Endothelial cell of umbilical vein (primary cell): ENCODE measurements at regions not wholly inside any gene's neighbourhood (a gene's known extent, or its start where the extent isn't known, plus 50 kb on each side); places are given as distances from the start of the nearest gene placed in this dataset.
A peak's percentile ranks its signal among the peaks of the same experiment; 100 is the strongest.

Experiments
- BruUV-seq: library from RNA; stranded (reverse); fragments of 400-500 nt; replicated peaks from 2 replicates; lab custom pipeline; 2021; lab: Mats Ljungman, UMichigan
- CTCF ChIA-PET: fragments of 300-600, 350-600 bp; sonication (Branson Sonifier 250); formaldehyde crosslinking; loops from one replicate; lab custom pipeline; 2021; ENCODE audit warnings: antibody characterized with exemption, inconsistent platforms; lab: Charles Lee
- POLR2A ChIA-PET: fragments of 300-600, 350-600 bp; sonication (Branson Sonifier 250); formaldehyde crosslinking; loops from one replicate; lab custom pipeline; 2021; ENCODE audit warnings: antibody characterized with exemption, inconsistent platforms; lab: Charles Lee
- DNase-seq: peaks from one replicate; pipeline ENCODE4 v3.0.0-alpha.2; 2011; ENCODE audit warnings: low read depth, low spot score
- FAIRE-seq: peaks from 2 replicates; lab custom pipeline; 2011; peaks lifted over from hg19 to GRCh38; lab: Jason Lieb, UNC
- H2AFZ ChIP-seq: 2 replicates; pipeline ENCODE4 v1.6.0; 2012; ENCODE audit warnings: low read depth, low read length, control low read depth, inconsistent platforms
- H3K27ac ChIP-seq: 2 replicates; pipeline ENCODE4 v1.5.1; 2011; ENCODE audit warnings: low read depth, mild to moderate bottlenecking, control low read depth, low read length, moderate library complexity; ENCODE audit not compliant: insufficient read depth
- H3K27me3 ChIP-seq, 2 experiments: 2 replicates each; pipeline versions ENCODE4 v1.6.0 to v1.6.1; 2011; ENCODE audit warnings: low read length in 2 of 2, mixed read lengths in 1 of 2; ENCODE audit not compliant: control insufficient read depth in 2 of 2, insufficient read depth in 2 of 2
- H3K36me3 ChIP-seq, 2 experiments: 2 replicates in 1 of 2; 3 replicates in 1 of 2; pipeline ENCODE4 v1.5.1; 2011; ENCODE audit warnings: low read length in 2 of 2, mild to moderate bottlenecking in 1 of 2, moderate library complexity in 1 of 2; ENCODE audit not compliant: control insufficient read depth in 2 of 2, insufficient read depth in 2 of 2; ENCODE audit errors: extremely low read depth in 1 of 2
- H3K4me1 ChIP-seq: 3 replicates; pipeline ENCODE4 v1.5.1; 2011; ENCODE audit warnings: mild to moderate bottlenecking, low read length; ENCODE audit not compliant: control insufficient read depth, insufficient read depth; ENCODE audit errors: extremely low read depth
- H3K4me2 ChIP-seq: 2 replicates; pipeline ENCODE4 v1.6.1; 2011; ENCODE audit warnings: low read length, control low read depth, mixed read lengths; ENCODE audit not compliant: insufficient read depth
- H3K4me3 ChIP-seq, 3 experiments: fragments of 200-600 bp in 1 of 3; sonication (generic), shearing (Covaris generic) in 1 of 3; replicated peaks in 1 of 3; 2 replicates each; pipeline ENCODE4 v1.5.1; 2011 to 2016; ENCODE audit warnings: control low read depth in 3 of 3, low read length in 3 of 3, mild to moderate bottlenecking in 2 of 3, inconsistent platforms in 1 of 3, low read depth in 1 of 3, moderate library complexity in 1 of 3; ENCODE audit not compliant: insufficient read depth in 1 of 3
- H3K79me2 ChIP-seq: 2 replicates; pipeline ENCODE4 v1.6.0; 2012; ENCODE audit warnings: low read length, inconsistent platforms; ENCODE audit not compliant: control insufficient read depth, insufficient read depth
- H3K9ac ChIP-seq: replicated peaks from 2 replicates; pipeline ENCODE3; 2011; ENCODE audit warnings: low read length, control low read depth; ENCODE audit not compliant: insufficient read depth; ENCODE audit errors: extremely low read depth
- H3K9me1 ChIP-seq: replicated peaks from 3 replicates; pipeline ENCODE4 v1.6.0; 2011; ENCODE audit warnings: mild to moderate bottlenecking, low read length; ENCODE audit not compliant: control insufficient read depth, insufficient read depth; ENCODE audit errors: extremely low read depth
- H3K9me3 ChIP-seq: replicated peaks from 2 replicates; pipeline ENCODE4 v1.5.1; 2012; ENCODE audit warnings: low read length, inconsistent platforms; ENCODE audit not compliant: control insufficient read depth, insufficient read depth
- H4K20me1 ChIP-seq: replicated peaks from 2 replicates; pipeline ENCODE3; 2011; ENCODE audit warnings: mild to moderate bottlenecking, low read length; ENCODE audit not compliant: control insufficient read depth, insufficient read depth; ENCODE audit errors: extremely low read depth
- CTCF ChIP-seq, 2 donors: IDR thresholded peaks; 1 replicate in 1 of 2; 2 replicates in 1 of 2; pipeline ENCODE4 v1.5.1; 2011; ENCODE audit warnings: low read length in 2 of 2, mild to moderate bottlenecking in 2 of 2, moderate library complexity in 2 of 2, control low read depth in 1 of 2, inconsistent platforms in 1 of 2, low read depth in 1 of 2; ENCODE audit not compliant: insufficient read depth in 1 of 2; ENCODE audit errors: extremely low read depth in 1 of 2
- EZH2 ChIP-seq: IDR thresholded peaks from 2 replicates; pipeline ENCODE4 v1.6.1; 2012; ENCODE audit warnings: borderline replicate concordance, low read depth, mild to moderate bottlenecking, moderate library complexity, low read length, inconsistent platforms; ENCODE audit not compliant: severe bottlenecking
- FOS ChIP-seq: IDR thresholded peaks from 2 replicates; pipeline ENCODE4 v1.6.1; 2011; ENCODE audit warnings: mild to moderate bottlenecking, low read length, moderate library complexity, borderline replicate concordance; ENCODE audit not compliant: insufficient read depth
- GATA2 ChIP-seq: IDR thresholded peaks from 2 replicates; pipeline ENCODE4 v1.7.0; 2011; ENCODE audit warnings: low read depth, mild to moderate bottlenecking, moderate library complexity, mixed read lengths, low read length; ENCODE audit not compliant: insufficient read length, insufficient read depth
- JUN ChIP-seq: IDR thresholded peaks from 2 replicates; pipeline ENCODE4 v1.6.1; 2011; ENCODE audit warnings: borderline replicate concordance, low read depth; ENCODE audit not compliant: insufficient read length, insufficient read depth
- MYC ChIP-seq: IDR thresholded peaks from one replicate; pipeline ENCODE4 v1.6.1; 2011; ENCODE audit warnings: mild to moderate bottlenecking, low read depth, low read length
- POLR2A ChIP-seq: IDR thresholded peaks from 2 replicates; pipeline ENCODE4 v1.6.1; 2012; ENCODE audit warnings: low read depth, mild to moderate bottlenecking, control low read depth, low read length
- POLR2AphosphoS5 ChIP-seq: IDR thresholded peaks from 2 replicates; pipeline ENCODE4 v1.6.1; 2012; ENCODE audit warnings: low read depth, mild to moderate bottlenecking, control low read depth, low read length, moderate library complexity; ENCODE audit not compliant: insufficient read depth
- dilution Hi-C: fragments of 300-500 bp; cut with MboI; formaldehyde crosslinking; loops from one replicate; pipeline ENCODE4 v1.15.0; 2019; ENCODE audit warnings: low sequenced_read_pairs; ENCODE audit not compliant: extremely low pct_ligation_motif_present
- intact Hi-C: fragments of 100-400 bp; cut with micrococcal nuclease; formaldehyde crosslinking; loops from one replicate; pipeline ENCODE4 v1.10.0; 2022
- TF ChIP-seq, protein P1 (sequence below): IDR thresholded peaks from 2 replicates; pipeline ENCODE4 v1.6.1; 2011; ENCODE audit not compliant: insufficient read depth, insufficient read length

- Histone ChIP-seq H3K9me1 (no peaks in the 10 kb centered on the region), H3K4me1 (no peaks in the 10 kb centered on the region), H3K4me2 (no peak overlapping the region), H3K27me3 (no peaks in the 10 kb centered on the region), H3K4me3 (no peak overlapping the region), H2AFZ (no peak overlapping the region), H3K9me3 (no peaks in the 10 kb centered on the region), H3K27ac (no peak overlapping the region), H4K20me1 (no peaks in the 10 kb centered on the region), H3K9ac (no peak overlapping the region), H3K36me3 (no peaks in the 10 kb centered on the region), H3K79me2 (no peaks in the 10 kb centered on the region)
- intact Hi-C loops, result no loop called here
- peak; percentile 12 for DNase-seq
- dilution Hi-C loops, result no loop called here
- FAIRE-seq, result peak; percentile 15
- BruUV-seq, result no TSS peak
- TF ChIP-seq FOS (peak; percentile 69), EZH2 (no peak), JUN (peak; percentile 17), POLR2AphosphoS5 (no peak), GATA2 (no peak), POLR2A (no peak), CTCF (IDR thresholded peaks at IDR 0.05; ENCODE audit: extremely low read depth in 1 of 2, insufficient read depth in 1 of 2, low read depth in 1 of 2, low read length in 2 of 2) (no peak), MYC (no peak)
- TF ChIP-seq, protein P1, sequence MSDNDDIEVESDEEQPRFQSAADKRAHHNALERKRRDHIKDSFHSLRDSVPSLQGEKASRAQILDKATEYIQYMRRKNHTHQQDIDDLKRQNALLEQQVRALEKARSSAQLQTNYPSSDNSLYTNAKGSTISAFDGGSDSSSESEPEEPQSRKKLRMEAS, result no peak
- POLR2A ChIA-PET, result no interaction called here
- CTCF ChIA-PET, result no interaction called here
These were observed 131.5 kb downstream of the HS3ST1 start for GRCh38 chr4:11297201-11297600.
